GM23248 (cell line): ENCODE measurements at regions not wholly inside any gene's neighbourhood (a gene's known extent, or its start where the extent isn't known, plus 50 kb on each side); places are given as distances from the start of the nearest gene placed in this dataset.

Experiments used
- DNase-seq: peaks from one replicate; pipeline ENCODE4 v3.0.0-alpha.2; 2015
- H2AFZ ChIP-seq: fragments of 200-600 bp; sonication (generic); 2 replicates; pipeline ENCODE4 v1.6.1; 2016; ENCODE audit warnings: antibody characterized with exemption
- H3F3A ChIP-seq: fragments of 200-600 bp; sonication (generic); 2 replicates; pipeline ENCODE4 v1.6.1; 2016; ENCODE audit warnings: mild to moderate bottlenecking, antibody characterized with exemption, mixed run types; ENCODE audit not compliant: insufficient read depth
- H3K27ac ChIP-seq: fragments of 200-600 bp; sonication (generic); 2 replicates; pipeline ENCODE4 v1.5.1; 2016; ENCODE audit warnings: mild to moderate bottlenecking
- H3K27me3 ChIP-seq: fragments of 200-600 bp; sonication (generic); replicated peaks from 2 replicates; pipeline ENCODE4 v1.6.1; 2016; ENCODE audit warnings: mild to moderate bottlenecking; ENCODE audit not compliant: insufficient read depth
- H3K36me3 ChIP-seq: fragments of 200-600 bp; sonication (generic); 2 replicates; pipeline ENCODE4 v1.6.1; 2016; ENCODE audit warnings: low read depth, mild to moderate bottlenecking
- H3K4me1 ChIP-seq: fragments of 200-600 bp; sonication (generic); 2 replicates; pipeline ENCODE4 v1.6.1; 2016; ENCODE audit warnings: mild to moderate bottlenecking; ENCODE audit not compliant: insufficient read depth
- H3K4me2 ChIP-seq: fragments of 200-600 bp; sonication (generic); one replicate; pipeline ENCODE4 v1.6.1; 2016; ENCODE audit warnings: mild to moderate bottlenecking; ENCODE audit not compliant: unreplicated experiment
- H3K4me3 ChIP-seq: fragments of 200-600 bp; sonication (generic); 2 replicates; pipeline ENCODE4 v1.5.1; 2016; ENCODE audit warnings: mild to moderate bottlenecking
- H3K79me2 ChIP-seq: fragments of 200-600 bp; sonication (generic); 2 replicates; pipeline ENCODE4 v1.6.1; 2016; ENCODE audit warnings: mild to moderate bottlenecking; ENCODE audit not compliant: insufficient read depth
- H3K9ac ChIP-seq: fragments of 200-600 bp; sonication (generic); 2 replicates; pipeline ENCODE4 v1.6.1; 2016; ENCODE audit warnings: mild to moderate bottlenecking
- H3K9me2 ChIP-seq: fragments of 200-600 bp; sonication (generic); 2 replicates; pipeline ENCODE4 v1.6.1; 2016; ENCODE audit warnings: mixed run types, mild to moderate bottlenecking, moderate library complexity; ENCODE audit not compliant: insufficient read depth
- H3K9me3 ChIP-seq: fragments of 200-600 bp; sonication (generic); one replicate; pipeline ENCODE4 v1.6.1; 2017; ENCODE audit warnings: low read depth
- H4K20me1 ChIP-seq: fragments of 200-600 bp; sonication (generic); 2 replicates; pipeline ENCODE4 v1.6.0; 2016; ENCODE audit not compliant: insufficient read depth
- EZH2 ChIP-seq: fragments of 200-600 bp; sonication (generic); IDR thresholded peaks from 2 replicates; pipeline ENCODE4 v1.6.1; 2018; ENCODE audit warnings: antibody characterized with exemption, mild to moderate bottlenecking; ENCODE audit not compliant: insufficient read depth, poor library complexity, severe bottlenecking
- EZH2phosphoT487 ChIP-seq: fragments of 200-600 bp; sonication (generic); IDR thresholded peaks from 2 replicates; pipeline ENCODE4 v1.6.1; 2018; ENCODE audit warnings: antibody characterized with exemption, moderate library complexity, mild to moderate bottlenecking, low read depth; ENCODE audit not compliant: insufficient read depth
- WGBS, 2 experiments: methylation state at CpG; one replicate each; pipeline ENCODE4 v1.1.6; 2015 to 2017; ENCODE audit warnings: low lambda C conversion rate in 2 of 2, low coverage in 1 of 2; ENCODE audit errors: missing lambda C conversion rate in 2 of 2; 5-methylcytosine and 5-hydroxymethylcytosine counted together
- in situ Hi-C: fragments of 300-500 bp; cut with MboI; formaldehyde crosslinking; loops from 2 replicates; pipeline ENCODE4 v1.15.0; 2020

GRCh38 chr9:32278991-32279390, 105.5 kb upstream of the ACO1 start:
- no peak for DNase-seq
- Histone ChIP-seq H4K20me1 (no peaks in the 10 kb centered on the region), H3K9me3 (no peaks in the 10 kb centered on the region), H2AFZ (no peak overlapping the region), H3K79me2 (no peaks in the 10 kb centered on the region), H3K4me2 (no peak overlapping the region), H3K9ac (no peak overlapping the region), H3K27ac (no peak overlapping the region), H3F3A (no peaks in the 10 kb centered on the region), H3K9me2 (no peaks in the 10 kb centered on the region), H3K4me1 (no peaks in the 10 kb centered on the region), H3K4me3 (no peak overlapping the region), H3K27me3 (no peaks in the 10 kb centered on the region), H3K36me3 (no peaks in the 10 kb centered on the region)
- in situ Hi-C loops: no loop called here
- TF ChIP-seq EZH2phosphoT487: no peak
- TF ChIP-seq EZH2: no peak

DNA sequence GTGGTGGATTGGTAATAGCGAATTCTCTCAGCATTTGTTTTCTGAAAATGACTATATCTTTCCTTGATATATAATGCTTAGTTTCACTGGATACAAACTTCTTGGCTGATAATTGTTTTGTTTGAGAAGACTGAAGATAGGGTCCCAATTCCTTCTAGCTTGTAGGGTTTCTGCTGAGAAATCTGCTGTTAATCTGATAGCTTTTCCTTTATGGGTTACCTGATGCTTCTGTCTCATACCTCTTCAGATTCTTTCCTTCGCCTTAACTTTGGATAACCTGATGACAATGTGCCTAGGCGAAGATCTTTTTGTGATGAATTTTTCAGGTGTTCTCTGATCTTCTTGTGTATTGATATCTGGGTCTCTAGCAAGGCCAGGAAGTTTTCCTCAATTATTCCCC, 94.7 kb upstream of the ACO1 start:
- H3K4me1 ChIP-seq: no peaks in the 10 kb centered on the region
- H3K27ac ChIP-seq: no peak overlapping the region
- H3K36me3 ChIP-seq: no peaks in the 10 kb centered on the region
- TF ChIP-seq EZH2phosphoT487: no peak
- TF ChIP-seq EZH2: no peak
- H3K4me2 ChIP-seq: no peak overlapping the region
- H3K27me3 ChIP-seq: no peaks in the 10 kb centered on the region
- no peaks in the 10 kb centered on the region for H3K79me2 ChIP-seq
- no peaks in the 10 kb centered on the region for H3K9me3 ChIP-seq
- no peak overlapping the region for H3K9ac ChIP-seq
- in situ Hi-C loops: no loop called here
- H3F3A ChIP-seq: no peaks in the 10 kb centered on the region
- no peaks in the 10 kb centered on the region for H3K9me2 ChIP-seq
- H2AFZ ChIP-seq: no peak overlapping the region
- no peak overlapping the region for H3K4me3 ChIP-seq
- 29 to 34% methylated on average over 3 of the region's 3 CpGs for WGBS, 2 experiments
- no peaks in the 10 kb centered on the region for H4K20me1 ChIP-seq
- no peak for DNase-seq

DNA sequence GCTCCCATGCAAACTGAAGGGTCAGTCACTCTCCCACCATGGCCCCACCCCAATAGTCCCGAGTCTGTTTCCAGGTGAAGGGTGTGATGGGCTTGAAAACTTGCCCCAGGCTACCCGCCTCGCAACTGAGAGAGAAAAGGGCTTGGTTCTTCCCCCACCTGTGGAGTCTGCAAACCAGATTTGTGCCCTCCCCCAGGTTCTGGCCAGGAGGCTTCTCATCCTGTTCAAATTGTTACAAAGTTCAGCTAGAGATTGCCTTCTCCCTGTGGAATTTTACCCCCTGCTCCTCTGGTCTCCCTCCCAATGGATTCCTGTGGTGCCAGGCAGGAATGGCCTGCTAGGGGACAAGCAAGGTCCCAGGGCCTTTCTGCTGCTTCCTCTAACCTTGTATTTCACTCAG, 93.1 kb upstream of the ACO1 start:
- no peaks in the 10 kb centered on the region for H3K9me2 ChIP-seq
- H3K27ac ChIP-seq: no peak overlapping the region
- H3K27me3 ChIP-seq: no peaks in the 10 kb centered on the region
- TF ChIP-seq EZH2: no peak
- no peak for TF ChIP-seq EZH2phosphoT487
- no peak overlapping the region for H3K4me2 ChIP-seq
- H4K20me1 ChIP-seq: no peaks in the 10 kb centered on the region
- in situ Hi-C loops: no loop called here
- no peaks in the 10 kb centered on the region for H3K9me3 ChIP-seq
- H3K4me1 ChIP-seq: no peaks in the 10 kb centered on the region
- DNase-seq: no peak
- H3F3A ChIP-seq: no peaks in the 10 kb centered on the region
- H3K4me3 ChIP-seq: no peak overlapping the region
- H3K9ac ChIP-seq: no peak overlapping the region
- H2AFZ ChIP-seq: no peak overlapping the region
- no peaks in the 10 kb centered on the region for H3K36me3 ChIP-seq
- no peaks in the 10 kb centered on the region for H3K79me2 ChIP-seq
- WGBS, 2 experiments: 16 to 25% methylated on average over 3 of the region's 3 CpGs

- no peaks in the 10 kb centered on the region for H3K27me3 ChIP-seq
- H3K4me1 ChIP-seq: no peaks in the 10 kb centered on the region
- WGBS, 2 experiments: 1 to 2% methylated on average over 2 of the region's 2 CpGs
- H3K36me3 ChIP-seq: no peaks in the 10 kb centered on the region
- H2AFZ ChIP-seq: no peak overlapping the region
- H3K4me3 ChIP-seq: no peak overlapping the region
- H3F3A ChIP-seq: no peaks in the 10 kb centered on the region
- H4K20me1 ChIP-seq: no peaks in the 10 kb centered on the region
- no peaks in the 10 kb centered on the region for H3K79me2 ChIP-seq
- H3K4me2 ChIP-seq: no peak overlapping the region
- no peaks in the 10 kb centered on the region for H3K9me3 ChIP-seq
- no peaks in the 10 kb centered on the region for H3K9me2 ChIP-seq
- no peak overlapping the region for H3K27ac ChIP-seq
- peak; percentile 32 for DNase-seq
- no peak for TF ChIP-seq EZH2
- TF ChIP-seq EZH2phosphoT487: no peak
- in situ Hi-C loops: no loop called here
- no peak overlapping the region for H3K9ac ChIP-seq
Observed at GRCh38 chr9:32292611-32293010, 91.8 kb upstream of the ACO1 start.

GRCh38 chr9:32293091-32293490, 91.4 kb upstream of the ACO1 start:
- Histone ChIP-seq H3F3A (no peaks in the 10 kb centered on the region), H3K27me3 (no peaks in the 10 kb centered on the region), H2AFZ (no peak overlapping the region), H4K20me1 (no peaks in the 10 kb centered on the region), H3K4me3 (no peak overlapping the region), H3K9me2 (no peaks in the 10 kb centered on the region), H3K27ac (no peak overlapping the region), H3K79me2 (no peaks in the 10 kb centered on the region), H3K4me1 (no peaks in the 10 kb centered on the region), H3K9me3 (no peaks in the 10 kb centered on the region), H3K9ac (no peak overlapping the region), H3K36me3 (no peaks in the 10 kb centered on the region), H3K4me2 (no peak overlapping the region)
- DNase-seq: no peak
- TF ChIP-seq EZH2phosphoT487 (no peak), EZH2 (no peak)
- 4 to 8% methylated on average over 1 of the region's 1 CpG for WGBS, 2 experiments
- in situ Hi-C loops: no loop called here
